ENCODE measurements at regions not wholly inside any gene's neighbourhood (a gene's known extent, or its start where the extent isn't known, plus 50 kb on each side); places are given as distances from the start of the nearest gene placed in this dataset.

DNA sequence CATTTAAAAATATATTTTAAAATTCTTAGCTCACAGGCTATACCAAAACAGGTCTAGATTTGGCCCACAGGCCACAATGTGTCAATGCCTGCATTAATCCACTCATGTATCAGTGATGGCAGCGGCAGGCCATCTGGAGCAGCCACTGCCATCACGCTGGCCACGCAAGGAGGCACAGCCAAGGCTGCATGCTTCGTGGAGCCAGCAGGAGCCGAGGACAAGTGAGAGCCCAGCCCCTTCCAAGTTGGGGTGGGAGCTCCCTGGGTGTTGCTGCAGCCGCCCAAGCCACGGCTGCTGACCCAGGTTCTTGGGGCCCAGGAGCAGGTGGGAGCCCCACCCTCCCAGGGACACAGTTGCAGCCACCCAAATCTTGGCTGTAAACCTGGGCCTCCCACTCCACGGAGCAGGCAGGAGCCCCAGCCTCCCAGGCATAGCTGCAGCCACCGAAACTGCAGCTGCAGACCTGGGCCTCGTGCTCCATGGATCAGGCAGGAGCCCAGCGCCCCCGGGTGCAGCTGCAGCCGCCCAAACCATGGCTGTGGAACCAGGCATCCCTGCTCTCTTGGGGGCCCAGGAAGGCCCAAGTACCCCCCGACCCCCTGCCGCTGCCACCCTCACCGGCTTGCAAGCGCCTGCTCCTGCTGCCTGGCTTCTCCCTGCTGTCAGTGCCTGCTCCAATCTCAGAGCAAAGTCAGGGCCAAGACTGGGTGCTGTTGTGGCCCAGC is 87.3 kb upstream of the CACUL1 start:
- Histone ChIP-seq H3K27me3 (ENCODE audit: insufficient read depth in 3 of 3, low read length in 2 of 3) (no peaks in the 10 kb centered on the region), H3K36me3 (ENCODE audit: insufficient read depth in 1 of 2, low read depth in 1 of 2) (no peaks in the 10 kb centered on the region), H3K4me1 (peaks cover 7% of the 10 kb centered on the region), H3K9me3 (no peaks in the 10 kb centered on the region), H3K4me3 (no peak overlapping the region), H3K27ac (no peak overlapping the region)
- TF ChIP-seq CTCF (IDR thresholded peaks at IDR 0.05) = no peak
- no peak for ATAC-seq
- WGBS, 3 donors = 67 to 76% (median 71%) methylated on average over 16 to 17 of the region's 17 CpGs
- DNase-seq = no peak
- intact Hi-C loops (cut with DNase I) = no loop called here

DNA sequence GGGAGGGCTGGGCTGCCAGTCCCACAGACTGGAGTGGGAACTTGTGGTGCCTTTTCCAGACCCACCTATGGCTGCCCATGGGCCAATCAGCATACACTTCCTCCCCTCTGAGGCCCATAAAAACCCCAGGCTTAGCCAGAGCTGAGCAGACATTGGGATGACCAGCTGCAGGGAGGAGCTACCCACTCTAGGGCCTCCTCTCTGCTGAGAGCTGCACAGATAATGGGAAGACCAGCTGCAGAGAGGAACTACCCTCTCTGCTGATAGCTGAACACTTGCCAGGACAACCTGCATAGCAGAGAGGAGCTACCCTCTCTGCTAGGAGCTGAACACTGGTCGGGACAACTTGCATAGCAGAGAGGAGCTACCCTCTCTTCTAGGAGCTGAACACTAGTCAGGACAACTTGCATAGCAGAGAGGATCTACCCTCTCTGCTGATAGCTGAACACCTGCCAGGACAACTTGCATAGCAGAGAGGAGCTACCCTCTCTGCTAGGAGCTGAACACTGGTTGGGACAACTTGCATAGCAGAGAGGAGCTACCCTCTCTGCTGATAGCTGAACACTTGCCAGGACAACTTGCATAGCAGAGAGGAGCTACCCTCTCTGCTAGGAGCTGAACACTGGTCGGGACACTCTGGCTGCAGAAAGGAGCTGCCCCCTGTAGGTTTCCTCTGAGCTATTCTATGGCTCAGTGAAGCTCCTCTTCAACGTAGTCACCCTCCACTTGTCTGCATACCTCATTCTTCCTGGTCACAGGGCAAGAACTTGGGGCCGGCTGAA is 88.3 kb upstream of the CACUL1 start:
- Histone ChIP-seq H3K36me3 (ENCODE audit: insufficient read depth in 1 of 2, low read depth in 1 of 2) (no peaks in the 10 kb centered on the region), H3K4me3 (no peak overlapping the region), H3K27ac (no peak overlapping the region), H3K27me3 (ENCODE audit: insufficient read depth in 3 of 3, low read length in 2 of 3) (no peaks in the 10 kb centered on the region), H3K9me3 (no peaks in the 10 kb centered on the region), H3K4me1 (peaks cover 7% of the 10 kb centered on the region)
- WGBS, 3 donors = 25 to 82% (median 72%) methylated on average over 4 of the region's 4 CpGs
- no peak for TF ChIP-seq CTCF (IDR thresholded peaks at IDR 0.05)
- intact Hi-C loops (cut with DNase I) = no loop called here
- no peak for DNase-seq
- ATAC-seq = no peak

DNA sequence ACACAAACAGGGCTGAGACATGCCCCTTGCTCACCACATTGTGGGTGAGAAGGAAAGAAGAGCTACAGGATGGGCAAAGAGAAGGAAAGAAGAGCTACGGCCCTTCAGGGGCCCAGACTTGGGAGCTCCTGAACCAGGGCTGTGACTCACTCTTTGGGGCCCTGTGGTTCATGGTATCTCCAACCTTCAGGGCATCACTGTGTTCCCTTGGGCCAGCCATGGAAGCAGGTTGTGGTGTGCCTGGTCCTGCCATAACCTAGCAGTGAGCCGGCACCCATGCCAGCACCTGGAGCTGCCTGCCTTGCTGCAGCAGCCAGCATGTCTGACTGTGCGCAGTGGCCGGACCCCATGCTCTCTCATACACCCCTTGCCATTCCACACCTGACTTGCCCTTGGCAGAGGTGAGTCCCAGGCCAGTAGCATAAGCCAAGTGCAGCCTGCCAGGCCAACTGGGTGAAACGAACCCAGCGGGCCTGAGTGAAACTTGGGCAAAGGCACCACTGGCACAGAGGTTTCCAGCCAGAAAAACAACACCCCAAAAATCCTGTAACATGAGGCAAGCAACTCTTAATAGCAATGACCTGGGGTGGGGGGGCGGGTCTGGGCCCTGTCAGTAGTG is 89.0 kb upstream of the CACUL1 start:
- Histone ChIP-seq H3K27ac (no peak overlapping the region), H3K36me3 (ENCODE audit: insufficient read depth in 1 of 2, low read depth in 1 of 2) (no peaks in the 10 kb centered on the region), H3K27me3 (ENCODE audit: insufficient read depth in 3 of 3, low read length in 2 of 3) (no peaks in the 10 kb centered on the region), H3K4me1 (peaks cover 7% of the 10 kb centered on the region), H3K9me3 (no peaks in the 10 kb centered on the region), H3K4me3 (no peak overlapping the region)
- intact Hi-C loops (cut with DNase I) = no loop called here
- peak; percentile 31 to 57 (median 38) for ATAC-seq
- DNase-seq = no peak
- WGBS, 3 donors = 54 to 67% (median 59%) methylated on average over 7 of the region's 7 CpGs
- TF ChIP-seq CTCF (IDR thresholded peaks at IDR 0.05) = no peak

- Histone ChIP-seq H3K27me3 (ENCODE audit: insufficient read depth in 3 of 3, low read length in 2 of 3) (no peaks in the 10 kb centered on the region), H3K27ac (no peak overlapping the region), H3K36me3 (ENCODE audit: insufficient read depth in 1 of 2, low read depth in 1 of 2) (no peaks in the 10 kb centered on the region), H3K9me3 (no peaks in the 10 kb centered on the region), H3K4me1 (peaks cover 7% of the 10 kb centered on the region), H3K4me3 (no peak overlapping the region)
- intact Hi-C loops (cut with DNase I) = loop anchor here in 1 of 2 donors (5.0 kb wide), 1 partner anchor 278 kb away; no protein-coding TSS in a partner anchor
- 66 to 69% (median 69%) methylated on average over 6 of the region's 6 CpGs for WGBS, 3 donors
- no peak for TF ChIP-seq CTCF (IDR thresholded peaks at IDR 0.05)
- peak in 2 of 4 donors; percentile 52 to 66 for ATAC-seq
- no peak for DNase-seq
Observed at GRCh38 chr10:118844731-118845521, 90.2 kb upstream of the CACUL1 start.
